EL (cell line): ENCODE measurements at regions not wholly inside any gene's neighbourhood (a gene's known extent, or its start where the extent isn't known, plus 50 kb on each side); places are given as distances from the start of the nearest gene placed in this dataset.
A peak's percentile ranks its signal among the peaks of the same experiment; 100 is the strongest.
"Not testable (repeated sequence)": the region's sequence is repeated elsewhere in the genome, so short reads cannot be mapped to it uniquely, and the experiment has no call there.

Experiments
- DNase-seq: peaks from one replicate; pipeline ENCODE4 v3.0.0-alpha.2; 2016

GRCh38 chr4:130026185-130026584 lies 930.2 kb downstream of the C4orf33 start:
- no peak for DNase-seq

GRCh38 chr4:130027973-130028372 lies 932.0 kb downstream of the C4orf33 start:
- DNase-seq: no peak

GRCh38 chr4:130028552-130028951 lies 932.6 kb downstream of the C4orf33 start:
- no peak for DNase-seq

- no peak for DNase-seq
These were observed 933.5 kb downstream of the C4orf33 start for GRCh38 chr4:130029442-130029841.

- DNase-seq: no peak
These were observed 935.9 kb downstream of the C4orf33 start for GRCh38 chr4:130031858-130032257.

- not testable (repeated sequence) for DNase-seq
These were observed 937.7 kb downstream of the C4orf33 start for GRCh38 chr4:130033657-130034056.

GRCh38 chr4:130034876-130035275 lies 938.9 kb downstream of the C4orf33 start:
- DNase-seq: no peak

- peak; percentile 48 for DNase-seq
These were observed 939.4 kb downstream of the C4orf33 start for GRCh38 chr4:130035391-130035790.

- DNase-seq: not testable (repeated sequence)
These were observed 941.9 kb downstream of the C4orf33 start for GRCh38 chr4:130037866-130038265.

GRCh38 chr4:130038540-130038939 lies 942.6 kb downstream of the C4orf33 start:
- not testable (repeated sequence) for DNase-seq

GRCh38 chr4:130043732-130044160 lies 947.8 kb downstream of the C4orf33 start:
- DNase-seq: peak; percentile 58

- no peak for DNase-seq
These were observed 949.0 kb downstream of the C4orf33 start for GRCh38 chr4:130044788-130045531.

GRCh38 chr4:130053723-130054122 lies 957.8 kb downstream of the C4orf33 start:
- no peak for DNase-seq

GRCh38 chr4:130054908-130055307 lies 959.0 kb downstream of the C4orf33 start:
- DNase-seq: no peak

- no peak for DNase-seq
These were observed 960.3 kb downstream of the C4orf33 start for GRCh38 chr4:130056286-130056685.

GRCh38 chr4:130064471-130064870 lies 968.5 kb downstream of the C4orf33 start:
- DNase-seq: no peak

- DNase-seq: no peak
These were observed 971.5 kb downstream of the C4orf33 start for GRCh38 chr4:130067419-130067818.

GRCh38 chr4:130068072-130068471 lies 972.1 kb downstream of the C4orf33 start:
- DNase-seq: no peak

GRCh38 chr4:130071746-130072145 lies 975.8 kb downstream of the C4orf33 start:
- peak; percentile 30 for DNase-seq

GRCh38 chr4:130073145-130073790 lies 977.3 kb downstream of the C4orf33 start:
- DNase-seq: no peak

- no peak for DNase-seq
These were observed 978.1 kb downstream of the C4orf33 start for GRCh38 chr4:130074096-130074495.

GRCh38 chr4:130077275-130077674 lies 981.3 kb downstream of the C4orf33 start:
- DNase-seq: peak; percentile 83

- DNase-seq: not testable (repeated sequence)
These were observed 983.1 kb downstream of the C4orf33 start for GRCh38 chr4:130079027-130079426.

GRCh38 chr4:130080872-130081451 lies 985.0 kb downstream of the C4orf33 start:
- DNase-seq: peak; percentile 34
